Body of pancreas (tissue), 4 donors: ENCODE measurements at regions not wholly inside any gene's neighbourhood (a gene's known extent, or its start where the extent isn't known, plus 50 kb on each side); places are given as distances from the start of the nearest gene placed in this dataset.

Experiments
- CTCF ChIP-seq, 7 experiments: fragments of 450-650 bp in 4 of 7; fragments of 200-600 bp in 3 of 7; sonication (generic) in 3 of 7; IDR thresholded peaks; one replicate each; pipeline ENCODE4 v1.5.1; 2016 to 2019; ENCODE audit warnings: antibody characterized with exemption in 7 of 7
- POLR2A ChIP-seq, 3 donors: fragments of 450-650 bp; IDR thresholded peaks; one replicate each; pipeline ENCODE4 v1.6.1; 2016; ENCODE audit warnings: antibody characterized with exemption in 3 of 3, mild to moderate bottlenecking in 2 of 3

DNA sequence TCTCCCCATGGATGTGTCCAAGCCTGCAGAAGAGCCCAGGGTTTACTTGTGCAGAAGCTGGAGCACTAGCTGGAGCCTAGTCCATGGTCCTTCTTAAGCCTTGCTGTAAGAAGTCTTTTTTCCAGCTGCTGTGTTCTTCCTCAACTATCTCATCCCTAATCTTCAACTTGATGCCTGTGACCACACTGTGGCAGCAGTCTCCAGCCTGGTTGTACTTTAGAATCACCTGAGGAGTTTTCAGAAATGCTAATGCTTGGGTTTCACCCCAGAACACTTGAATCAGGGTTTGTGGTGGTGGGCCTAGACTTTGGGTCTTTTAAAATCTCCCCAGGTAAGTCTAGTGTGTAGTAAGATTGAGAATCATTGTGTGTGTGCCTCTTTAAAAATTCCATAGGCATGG, 173.6 kb downstream of the ADCYAP1 start:
- peak in 1 of 7 experiments; percentile 3 for TF ChIP-seq CTCF (IDR thresholded peaks at IDR 0.05)
- no peak for TF ChIP-seq POLR2A (IDR thresholded peaks at IDR 0.05)
